Fibroblast of skin of right quadriceps (primary cell): ENCODE measurements at regions not wholly inside any gene's neighbourhood (a gene's known extent, or its start where the extent isn't known, plus 50 kb on each side); places are given as distances from the start of the nearest gene placed in this dataset.

Experiments
- DNase-seq: peaks from one replicate; pipeline ENCODE4 v3.0.0-alpha.2; 2013

- DNase-seq, result no peak
These were observed 182.8 kb downstream of the PIK3C3 start for GRCh38 chr18:42137693-42138375.

GRCh38 chr18:42141439-42141838 is 186.4 kb downstream of the PIK3C3 start:
- DNase-seq, result no peak

- no peak for DNase-seq
These were observed 200.0 kb downstream of the PIK3C3 start for GRCh38 chr18:42155024-42155423.

- DNase-seq, result no peak
These were observed 201.2 kb downstream of the PIK3C3 start for GRCh38 chr18:42156281-42156680.

- no peak for DNase-seq
These were observed 202.4 kb downstream of the PIK3C3 start for GRCh38 chr18:42157420-42157819.

- DNase-seq, result no peak
These were observed 202.8 kb downstream of the PIK3C3 start for GRCh38 chr18:42157878-42158277.

GRCh38 chr18:42159146-42159545 is 204.1 kb downstream of the PIK3C3 start:
- DNase-seq, result no peak

- DNase-seq, result no peak
These were observed 208.3 kb downstream of the PIK3C3 start for GRCh38 chr18:42163321-42163720.

GRCh38 chr18:42164556-42164955 is 209.5 kb downstream of the PIK3C3 start:
- no peak for DNase-seq

- DNase-seq, result no peak
These were observed 211.0 kb downstream of the PIK3C3 start for GRCh38 chr18:42165922-42166513.

- DNase-seq, result no peak
These were observed 213.5 kb downstream of the PIK3C3 start for GRCh38 chr18:42168487-42168886.

- DNase-seq, result no peak
These were observed 213.9 kb downstream of the PIK3C3 start for GRCh38 chr18:42168907-42169306.

- DNase-seq, result peak; percentile 14
These were observed 219.9 kb downstream of the PIK3C3 start for GRCh38 chr18:42174909-42175308.

GRCh38 chr18:42176599-42176998 is 221.6 kb downstream of the PIK3C3 start:
- no peak for DNase-seq

- DNase-seq, result no peak
These were observed 222.4 kb downstream of the PIK3C3 start for GRCh38 chr18:42177390-42177789.

GRCh38 chr18:42178376-42179080 is 223.5 kb downstream of the PIK3C3 start:
- DNase-seq, result no peak

GRCh38 chr18:42179542-42180121 is 224.6 kb downstream of the PIK3C3 start:
- no peak for DNase-seq

GRCh38 chr18:42181474-42181873 is 226.4 kb downstream of the PIK3C3 start:
- DNase-seq, result no peak

GRCh38 chr18:42182728-42183700 is 228.0 kb downstream of the PIK3C3 start:
- DNase-seq, result peak; percentile 12

GRCh38 chr18:42183746-42184145 is 228.7 kb downstream of the PIK3C3 start:
- DNase-seq, result peak; percentile 82

GRCh38 chr18:42184685-42185477 is 229.8 kb downstream of the PIK3C3 start:
- no peak for DNase-seq

GRCh38 chr18:42185486-42185885 is 230.5 kb downstream of the PIK3C3 start:
- DNase-seq, result no peak
